Body of pancreas (tissue), 4 donors: ENCODE measurements at regions not wholly inside any gene's neighbourhood (a gene's known extent, or its start where the extent isn't known, plus 50 kb on each side); places are given as distances from the start of the nearest gene placed in this dataset.

Experiments
- CTCF ChIP-seq, 7 experiments: fragments of 450-650 bp in 4 of 7; fragments of 200-600 bp in 3 of 7; sonication (generic) in 3 of 7; IDR thresholded peaks; one replicate each; pipeline ENCODE4 v1.5.1; 2016 to 2019; ENCODE audit warnings: antibody characterized with exemption in 7 of 7
- POLR2A ChIP-seq, 3 donors: fragments of 450-650 bp; IDR thresholded peaks; one replicate each; pipeline ENCODE4 v1.6.1; 2016; ENCODE audit warnings: antibody characterized with exemption in 3 of 3, mild to moderate bottlenecking in 2 of 3

GRCh38 chrX:26070882-26071281 is 67.3 kb upstream of the MAGEB18 start:
- TF ChIP-seq CTCF (IDR thresholded peaks at IDR 0.05) (no peak), POLR2A (IDR thresholded peaks at IDR 0.05) (no peak)
